HepG2 (cell line): ENCODE measurements at regions not wholly inside any gene's neighbourhood (a gene's known extent, or its start where the extent isn't known, plus 50 kb on each side); places are given as distances from the start of the nearest gene placed in this dataset.

Experiments used
- ATAC-seq: fragments of 200-7000 bp; cut with Tn5 transposase; 3 replicates; pipeline ENCODE4 v1.9.1; 2020; ENCODE audit warnings: mild to moderate bottlenecking, moderate library complexity
- BruUV-seq: library from RNA; stranded (reverse); fragments of 400-500 nt; replicated peaks from 2 replicates; lab custom pipeline; 2021; lab: Mats Ljungman, UMichigan
- CTCF ChIA-PET: fragments of 300-600 bp; formaldehyde crosslinking; extraction: SDS; loops from one replicate; lab custom pipeline; 2021; ENCODE audit warnings: low total read pairs, inconsistent platforms, low intra/inter-chr PET ratio; lab: Yijun Ruan, JAX
- POLR2A ChIA-PET: fragments of 350-600 bp; sonication (Branson Sonifier 250); formaldehyde crosslinking; loops from one replicate; lab custom pipeline; 2020; ENCODE audit warnings: antibody characterized with exemption, inconsistent platforms; lab: Yijun Ruan, JAX
- DNase-seq: peaks from one replicate; pipeline ENCODE4 v3.0.0-alpha.2; 2015; ENCODE audit warnings: low spot score
- FAIRE-seq: peaks from 3 replicates; lab custom pipeline; 2011; peaks lifted over from hg19 to GRCh38; lab: Jason Lieb, UNC
- H2AFZ ChIP-seq: one replicate; pipeline ENCODE4 v1.6.1; 2011; ENCODE audit warnings: low read length, inconsistent platforms
- H3K27ac ChIP-seq: fragments of 300-600 bp; 3 replicates; pipeline ENCODE4 v1.8.0; 2011; ENCODE audit warnings: mixed run types, mild to moderate bottlenecking, mixed read lengths, low read length, inconsistent platforms; ENCODE audit not compliant: insufficient read depth; ENCODE audit errors: extremely low read length
- H3K27me3 ChIP-seq, 2 experiments: fragments of 200-600 bp in 1 of 2; 2 replicates in 1 of 2; 3 replicates in 1 of 2; pipeline versions ENCODE4 v1.6.0 to v1.8.0; 2011; ENCODE audit warnings: low read length in 2 of 2, mild to moderate bottlenecking in 2 of 2, moderate library complexity in 2 of 2, inconsistent platforms in 1 of 2; ENCODE audit not compliant: insufficient read depth in 2 of 2, control insufficient read depth in 1 of 2
- H3K36me3 ChIP-seq, 2 experiments: fragments of 200-600 bp in 1 of 2; replicated peaks in 1 of 2; 2 replicates in 1 of 2; 3 replicates in 1 of 2; pipeline versions ENCODE4 v1.5.1 to v1.8.0; 2011; ENCODE audit warnings: low read length in 2 of 2, inconsistent platforms in 1 of 2; ENCODE audit not compliant: insufficient read depth in 2 of 2, control insufficient read depth in 1 of 2
- H3K4me1 ChIP-seq: 2 replicates; pipeline ENCODE4 v1.5.1; 2012; ENCODE audit warnings: low read length, inconsistent platforms; ENCODE audit not compliant: insufficient read depth
- H3K4me2 ChIP-seq: 2 replicates; pipeline ENCODE4 v1.6.0; 2011; ENCODE audit warnings: low read depth, low read length, inconsistent platforms
- H3K4me3 ChIP-seq, 3 experiments: fragments of 200-600 bp in 1 of 3; sonication (generic), shearing (Covaris generic) in 1 of 3; replicated peaks in 1 of 3; 2 replicates each; pipeline ENCODE4 v1.5.1; 2011 to 2016; ENCODE audit warnings: low read length in 3 of 3, inconsistent platforms in 2 of 3, low read depth in 2 of 3, mild to moderate bottlenecking in 2 of 3, control low read depth in 1 of 3, mixed read lengths in 1 of 3; ENCODE audit not compliant: insufficient read depth in 1 of 3
- H3K79me2 ChIP-seq: one replicate; pipeline ENCODE4 v1.6.1; 2011; ENCODE audit warnings: low read length, inconsistent platforms; ENCODE audit not compliant: insufficient read depth
- H3K9ac ChIP-seq: 2 replicates; pipeline ENCODE4 v1.6.0; 2011; ENCODE audit warnings: mild to moderate bottlenecking, low read depth, low read length, inconsistent platforms; ENCODE audit not compliant: insufficient read depth
- H3K9me3 ChIP-seq: 2 replicates; pipeline ENCODE4 v1.5.1; 2012; ENCODE audit warnings: mild to moderate bottlenecking, low read length
- H4K20me1 ChIP-seq: 2 replicates; pipeline ENCODE4 v1.6.0; 2011; ENCODE audit warnings: inconsistent platforms, mild to moderate bottlenecking, low read length, moderate library complexity; ENCODE audit not compliant: insufficient read depth
- CCAR2 ChIP-seq: fragments of 200-400 bp; formaldehyde crosslinking; optimal IDR thresholded peaks from 2 replicates; pipeline ENCODE3; 2018; ENCODE audit warnings: low read depth, mild to moderate bottlenecking, low read length, moderate library complexity
- HNF4A ChIP-seq: sonication (generic); formaldehyde crosslinking; IDR thresholded peaks from 2 replicates; pipeline ENCODE4 v1.4.0; 2020; ENCODE audit warnings: missing genetic modification reagents
- PHB2 ChIP-seq: fragments of 450-650 bp; IDR thresholded peaks from 2 replicates; pipeline ENCODE4 v1.6.1; 2018; ENCODE audit not compliant: partially characterized antibody
- REL ChIP-seq: sonication (generic); formaldehyde crosslinking; conservative IDR thresholded peaks from 2 replicates; pipeline ENCODE4 v1.8.0; 2022; ENCODE audit warnings: mild to moderate bottlenecking, missing genetic modification reagents, moderate library complexity
- ZNF124 ChIP-seq: sonication (generic); formaldehyde crosslinking; IDR thresholded peaks from 2 replicates; pipeline ENCODE4 v1.4.0; 2020; ENCODE audit warnings: missing genetic modification reagents
- ZNF138 ChIP-seq: sonication (generic); formaldehyde crosslinking; IDR thresholded peaks from 2 replicates; pipeline ENCODE4 v1.5.0; 2020; ENCODE audit warnings: mild to moderate bottlenecking, low read depth, missing genetic modification reagents
- ZNF331 ChIP-seq: sonication (generic); formaldehyde crosslinking; IDR thresholded peaks from 2 replicates; pipeline ENCODE4 v1.4.0; 2020; ENCODE audit warnings: missing genetic modification reagents
- ZNF747 ChIP-seq: sonication (generic); formaldehyde crosslinking; IDR thresholded peaks from 2 replicates; pipeline ENCODE4 v1.8.1; 2023; ENCODE audit warnings: missing genetic modification reagents, mild to moderate bottlenecking, borderline replicate concordance
- WGBS: methylation state at CpG from one replicate; pipeline ENCODE4 v1.1.6; 2017; ENCODE audit warnings: low lambda C conversion rate; 5-methylcytosine and 5-hydroxymethylcytosine counted together
- in situ Hi-C: cut with HindIII; loops from 2 replicates; pipeline ENCODE4 v1.10.0; 2017; ENCODE audit warnings: low pct_unique_long_range_greater_than_20kb; ENCODE audit not compliant: extremely low pct_ligation_motif_present
- intact Hi-C: fragments of 100-400 bp; cut with micrococcal nuclease; formaldehyde crosslinking; loops from one replicate; pipeline ENCODE4 v1.10.0; 2022; ENCODE audit not compliant: unreplicated experiment
- TF ChIP-seq, protein P1 (sequence below): sonication (generic); formaldehyde crosslinking; IDR thresholded peaks from 2 replicates; pipeline ENCODE4 v1.4.0; 2020; ENCODE audit warnings: missing genetic modification reagents, borderline replicate concordance
- TF ChIP-seq, protein P2 (sequence below): sonication (generic); formaldehyde crosslinking; IDR thresholded peaks from 2 replicates; pipeline ENCODE4 v1.8.0; 2022; ENCODE audit warnings: missing genetic modification reagents, low read depth, mild to moderate bottlenecking, borderline replicate concordance

DNA sequence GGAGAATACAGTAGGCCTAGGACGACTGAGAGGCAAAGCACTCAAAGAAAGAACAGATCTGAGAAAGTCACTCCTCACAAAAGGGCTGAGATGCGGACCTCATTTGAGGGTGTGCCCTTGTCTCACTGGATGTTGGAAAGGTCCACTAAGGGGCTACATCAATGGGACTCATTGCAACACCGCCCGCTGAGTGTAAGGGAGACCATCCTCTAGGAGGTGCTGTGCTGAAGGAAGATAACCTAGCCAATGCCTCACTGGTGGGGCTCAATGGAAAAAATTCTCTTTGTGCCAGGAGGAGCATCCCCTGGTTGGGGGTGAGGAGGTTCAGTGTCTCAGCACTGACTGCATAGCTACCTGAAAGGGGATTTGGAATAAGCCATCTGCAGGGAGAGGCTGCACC is 758.7 kb upstream of the CELF2 start:
- Histone ChIP-seq H3K4me3 (no peak overlapping the region), H2AFZ (no peak overlapping the region), H3K9ac (no peak overlapping the region), H3K36me3 (no peaks in the 10 kb centered on the region), H3K79me2 (no peaks in the 10 kb centered on the region), H3K27ac (no peak overlapping the region), H4K20me1 (no peaks in the 10 kb centered on the region), H3K9me3 (peaks cover 64% of the 10 kb centered on the region), H3K4me1 (no peaks in the 10 kb centered on the region), H3K27me3 (no peaks in the 10 kb centered on the region), H3K4me2 (no peak overlapping the region)
- DNase-seq (no peak), ATAC-seq (no peak), FAIRE-seq (no peak)
- intact Hi-C loops (no loop called here), in situ Hi-C loops (no loop called here)
- BruUV-seq = no TSS peak
- ChIA-PET CTCF (no interaction called here), POLR2A (no interaction called here)
- TF ChIP-seq PHB2 (no peak), REL (CRISPR knock-in tag) (no peak), ZNF331 (CRISPR knock-in tag) (no peak), ZNF138 (CRISPR knock-in tag) (no peak), ZNF747 (CRISPR knock-in tag) (no peak), CCAR2 (no peak), ZNF124 (CRISPR knock-in tag) (no peak), HNF4A (CRISPR knock-in tag) (no peak)
- TF ChIP-seq, protein P1, sequence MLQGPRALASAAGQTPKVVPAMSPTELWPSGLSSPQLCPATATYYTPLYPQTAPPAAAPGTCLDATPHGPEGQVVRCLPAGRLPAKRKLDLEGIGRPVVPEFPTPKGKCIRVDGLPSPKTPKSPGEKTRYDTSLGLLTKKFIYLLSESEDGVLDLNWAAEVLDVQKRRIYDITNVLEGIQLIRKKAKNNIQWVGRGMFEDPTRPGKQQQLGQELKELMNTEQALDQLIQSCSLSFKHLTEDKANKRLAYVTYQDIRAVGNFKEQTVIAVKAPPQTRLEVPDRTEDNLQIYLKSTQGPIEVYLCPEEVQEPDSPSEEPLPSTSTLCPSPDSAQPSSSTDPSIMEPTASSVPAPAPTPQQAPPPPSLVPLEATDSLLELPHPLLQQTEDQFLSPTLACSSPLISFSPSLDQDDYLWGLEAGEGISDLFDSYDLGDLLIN (CRISPR knock-in tag) = no peak
- TF ChIP-seq, protein P2, sequence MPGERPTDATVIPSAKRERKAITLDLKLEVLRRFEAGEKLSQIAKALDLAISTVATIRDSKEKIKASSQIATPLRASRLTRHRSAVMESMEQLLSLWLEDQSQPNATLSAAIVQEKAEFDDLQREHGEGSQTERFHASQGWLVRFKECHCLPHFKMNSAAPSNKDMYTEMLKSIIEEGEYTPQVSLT (CRISPR knock-in tag) = no peak
- 18% methylated on average over 2 of the region's 4 CpGs for WGBS
